GM21390 (cell line): ENCODE measurements at regions not wholly inside any gene's neighbourhood (a gene's known extent, or its start where the extent isn't known, plus 50 kb on each side); places are given as distances from the start of the nearest gene placed in this dataset.
"Not testable (repeated sequence)": the region's sequence is repeated elsewhere in the genome, so short reads cannot be mapped to it uniquely, and the experiment has no call there.

Source experiments
- ATAC-seq: cut with Tn5 transposase; IDR thresholded peaks from one replicate; pipeline ENCODE4 v1.9.1; 2021; ENCODE audit not compliant: unreplicated experiment

DNA sequence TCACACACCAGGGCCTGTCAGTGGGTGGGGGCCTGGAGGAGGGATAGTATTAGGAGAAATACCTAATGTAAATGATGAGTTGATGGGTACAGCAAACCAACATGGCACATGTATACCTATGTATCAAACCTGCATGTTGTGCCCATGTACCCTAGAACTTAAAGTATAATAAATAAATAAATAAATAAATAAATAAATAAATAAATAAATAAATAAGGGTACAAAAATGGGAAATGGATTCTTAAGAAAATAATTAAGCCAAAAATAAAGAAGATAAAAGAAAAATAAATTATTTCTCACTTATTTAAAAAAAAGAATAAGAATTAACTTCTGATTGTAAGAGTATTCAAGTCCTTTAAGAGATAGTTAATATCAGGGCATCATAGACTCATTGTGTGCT is 117.3 kb upstream of the API5 start:
- ATAC-seq, result not testable (repeated sequence)

DNA sequence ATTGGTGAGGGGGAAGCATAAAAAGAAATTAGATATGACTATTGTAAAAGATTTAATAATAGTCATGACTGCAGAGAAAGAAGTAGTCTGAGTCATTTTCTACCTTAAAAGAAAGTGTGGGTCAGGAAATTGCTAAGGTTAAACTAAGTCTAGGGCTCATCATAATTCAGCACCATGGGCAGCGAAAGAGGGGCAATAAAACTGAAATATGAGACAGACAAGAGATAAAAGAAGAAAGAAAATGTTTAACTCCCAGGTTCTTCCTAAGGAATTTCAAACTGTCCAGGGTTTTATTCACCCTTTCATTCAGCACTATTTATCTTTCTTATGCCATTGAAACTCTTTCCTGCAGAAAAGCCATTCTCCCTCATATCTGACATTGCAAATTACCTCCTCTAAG is 114.4 kb upstream of the API5 start:
- ATAC-seq, result no peak

GRCh38 chr11:43200031-43200430 is 111.8 kb upstream of the API5 start:
- no peak for ATAC-seq

- no peak for ATAC-seq
Observed at GRCh38 chr11:43212279-43212678, 99.5 kb upstream of the API5 start.

- no peak for ATAC-seq
Observed at GRCh38 chr11:43214471-43214870, 97.3 kb upstream of the API5 start.

DNA sequence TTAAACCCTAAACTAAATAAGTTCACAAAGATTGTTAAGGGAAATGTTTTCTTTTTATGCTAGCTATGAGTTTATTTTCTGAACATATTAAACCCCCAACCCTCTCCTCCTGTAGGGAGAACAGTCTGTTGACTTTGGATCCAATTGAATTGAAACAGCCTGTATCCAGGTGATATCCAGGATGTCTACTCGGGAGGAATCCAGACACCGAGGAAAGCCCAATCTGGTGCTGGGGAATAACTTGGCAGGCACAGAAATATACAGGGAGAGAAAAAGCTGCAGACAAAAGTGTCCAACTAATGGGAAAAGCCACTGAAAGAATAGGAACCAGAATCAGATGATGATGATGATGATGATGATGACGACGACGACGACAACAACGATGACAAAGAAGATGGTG is 93.9 kb upstream of the API5 start:
- ATAC-seq, result no peak

- ATAC-seq, result no peak
Observed at GRCh38 chr11:43222215-43222614, 89.6 kb upstream of the API5 start.

DNA sequence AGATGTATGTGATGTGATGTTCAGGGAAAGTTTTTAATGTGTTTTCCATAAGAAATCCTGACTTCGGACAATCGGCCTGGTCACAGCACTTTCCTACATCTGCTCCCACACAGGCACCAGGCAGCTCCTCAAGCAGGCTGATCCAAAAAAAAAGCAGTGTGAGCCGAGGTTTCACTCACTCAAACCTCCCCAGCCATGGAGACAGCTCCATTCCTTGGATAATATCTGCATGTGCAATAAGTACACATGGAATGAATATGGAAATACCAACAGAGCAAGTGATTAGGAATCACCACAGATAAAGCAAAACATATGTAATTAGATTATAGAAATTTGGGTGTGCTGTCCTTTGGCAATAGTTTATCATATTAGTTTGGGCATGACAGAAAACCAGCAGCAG is 88.8 kb upstream of the API5 start:
- no peak for ATAC-seq

- ATAC-seq, result no peak
Observed at GRCh38 chr11:43234881-43235280, 76.9 kb upstream of the API5 start.

DNA sequence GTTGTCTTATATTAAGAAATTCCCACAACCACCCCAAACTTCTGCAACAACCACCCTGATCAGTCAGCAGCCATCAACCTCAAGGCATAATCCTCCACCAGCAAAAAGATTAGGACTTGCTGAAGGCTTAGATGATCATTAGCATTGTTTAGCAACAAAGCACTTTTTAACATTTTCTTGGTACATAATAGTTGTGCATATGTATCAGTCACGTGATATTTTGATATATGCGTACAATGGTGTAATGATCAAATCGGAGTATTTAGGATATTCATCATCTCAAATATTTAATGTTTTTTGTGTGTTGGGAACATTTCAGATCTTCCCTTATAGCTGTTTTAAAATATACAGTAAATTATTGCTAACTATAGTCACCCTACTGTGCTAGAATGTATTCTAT is 73.5 kb upstream of the API5 start:
- no peak for ATAC-seq

DNA sequence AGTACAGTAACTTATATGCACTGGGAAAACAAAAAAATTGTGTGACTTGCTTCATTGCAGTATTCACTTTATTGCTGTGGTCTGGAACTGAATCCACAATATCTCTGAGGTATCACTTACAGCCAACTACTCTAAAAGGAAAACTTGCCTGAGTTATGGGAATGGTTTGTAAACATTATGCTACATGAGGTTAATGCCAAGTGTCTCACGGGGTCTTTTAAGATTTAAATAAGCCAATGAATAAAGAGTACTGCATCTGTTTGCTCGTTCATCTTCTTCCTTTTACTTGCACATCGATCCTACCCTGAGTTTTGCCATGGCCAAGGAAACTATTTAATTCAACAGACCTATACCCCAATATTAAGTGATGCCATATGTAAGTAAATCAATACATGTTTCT is 72.0 kb upstream of the API5 start:
- ATAC-seq, result no peak

GRCh38 chr11:43242401-43242800 is 69.4 kb upstream of the API5 start:
- ATAC-seq, result no peak

DNA sequence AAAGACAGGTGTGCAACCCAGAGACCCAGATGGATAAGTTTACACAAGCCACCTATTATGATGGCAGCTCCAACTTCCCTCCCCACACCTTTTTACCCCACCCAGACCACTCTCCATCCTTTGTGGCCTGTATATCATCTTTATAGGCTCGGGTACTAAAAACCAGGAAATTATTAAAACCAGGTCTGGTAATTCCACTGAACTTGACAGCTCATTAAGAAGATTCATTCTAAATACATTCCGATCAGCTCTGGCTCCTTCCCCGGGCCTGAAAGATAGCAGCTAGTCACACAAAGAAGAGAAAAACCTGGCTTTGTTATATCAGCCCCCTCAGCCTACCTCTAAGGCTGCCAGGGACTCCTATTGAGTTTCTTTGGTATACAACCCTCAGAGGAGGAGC is 67.9 kb upstream of the API5 start:
- ATAC-seq, result no peak

DNA sequence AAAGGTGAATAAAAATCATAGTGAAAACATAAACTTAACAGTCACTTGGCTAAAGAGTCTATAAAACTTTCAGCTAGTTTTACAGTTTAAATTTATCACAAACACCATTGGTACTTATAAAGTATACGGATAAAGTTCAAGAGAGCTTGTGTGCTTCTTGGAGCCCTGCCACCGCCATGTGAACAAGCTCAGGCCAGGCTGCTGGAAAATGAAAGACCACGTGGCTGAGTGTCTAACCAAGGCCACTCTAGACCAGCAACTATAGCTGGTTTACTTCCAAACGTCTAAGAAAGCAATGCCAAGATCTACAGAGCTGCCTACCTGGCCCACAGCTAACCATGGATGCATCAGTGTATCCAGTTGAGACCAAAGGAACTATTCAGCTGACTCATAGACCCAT is 66.3 kb upstream of the API5 start:
- no peak for ATAC-seq

- no peak for ATAC-seq
Observed at GRCh38 chr11:43250309-43250708, 61.5 kb upstream of the API5 start.

- ATAC-seq, result no peak
Observed at GRCh38 chr11:43261775-43262174, 50.0 kb upstream of the API5 start.
